ENCODE measurements at regions not wholly inside any gene's neighbourhood (a gene's known extent, or its start where the extent isn't known, plus 50 kb on each side); places are given as distances from the start of the nearest gene placed in this dataset.

DNA sequence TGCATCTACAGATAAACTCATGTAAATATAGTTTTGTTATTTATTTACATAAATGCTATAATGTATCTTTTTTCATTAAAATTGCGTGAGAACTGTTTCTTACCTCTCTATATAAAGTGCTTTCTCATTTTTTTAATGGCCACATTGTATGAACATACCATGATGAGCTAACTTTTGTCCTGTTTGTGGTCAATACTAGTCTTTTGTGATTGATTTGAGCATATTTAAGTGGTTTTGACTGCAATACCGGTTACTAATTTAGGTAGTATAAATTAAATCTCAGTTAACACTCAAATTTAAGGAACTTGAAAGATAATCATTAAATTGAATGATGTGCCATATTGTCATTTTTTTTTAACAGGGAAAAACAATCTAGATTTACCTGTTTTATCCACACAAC is 108.2 kb downstream of the HAUS1 start:
- Histone ChIP-seq H3K27me3 (no peaks in the 10 kb centered on the region), H3K27ac (no peak overlapping the region), H3K9me3 (no peaks in the 10 kb centered on the region), H3K4me1 (peaks cover 0 to 4% (median 0%) of the 10 kb centered on the region in 4 donors), H3K4me3 (no peak overlapping the region), H3K36me3 (peaks cover 8 to 17% (median 13%) of the 10 kb centered on the region in 3 donors)
- intact Hi-C loops (cut with DNase I; ENCODE audit: low total_unique reads) = no loop called here
- DNase-seq = no peak
- TF ChIP-seq CTCF (IDR thresholded peaks at IDR 0.05) = no peak

DNA sequence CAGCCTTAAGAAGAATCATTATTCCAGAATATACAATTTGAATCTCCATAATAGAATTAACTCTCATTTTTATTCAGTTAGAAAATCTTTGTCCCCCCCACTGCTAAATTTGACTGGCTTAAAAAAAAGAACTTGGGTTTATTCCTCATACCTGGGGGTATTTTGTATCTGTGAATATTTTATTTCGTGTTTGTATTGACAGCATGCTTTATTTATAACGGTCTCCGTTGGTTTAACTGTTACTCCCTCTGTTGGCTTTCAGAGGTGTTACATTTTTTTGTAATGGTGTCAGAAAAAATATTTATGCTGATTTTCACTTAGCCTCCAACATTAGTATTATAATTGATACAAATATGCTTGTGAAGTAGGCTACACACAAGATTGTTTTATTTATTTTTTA is 109.1 kb downstream of the HAUS1 start:
- Histone ChIP-seq H3K36me3 (peaks cover 8 to 22% (median 13%) of the 10 kb centered on the region in 3 donors), H3K9me3 (no peaks in the 10 kb centered on the region), H3K4me1 (peaks cover 0 to 4% (median 0%) of the 10 kb centered on the region in 4 donors), H3K27ac (no peak overlapping the region), H3K27me3 (no peaks in the 10 kb centered on the region), H3K4me3 (no peak overlapping the region)
- no peak for DNase-seq
- intact Hi-C loops (cut with DNase I; ENCODE audit: low total_unique reads) = no loop called here
- TF ChIP-seq CTCF (IDR thresholded peaks at IDR 0.05) = peak in 1 of 2 experiments; percentile 9

- no peak for DNase-seq
- Histone ChIP-seq H3K4me3 (no peak overlapping the region), H3K27ac (no peak overlapping the region), H3K27me3 (no peaks in the 10 kb centered on the region), H3K36me3 (peaks cover 8 to 26% (median 13%) of the 10 kb centered on the region in 3 donors), H3K9me3 (no peaks in the 10 kb centered on the region), H3K4me1 (no peaks in the 10 kb centered on the region)
- intact Hi-C loops (cut with DNase I; ENCODE audit: low total_unique reads) = no loop called here
- no peak for TF ChIP-seq CTCF (IDR thresholded peaks at IDR 0.05)
Measured at GRCh38 chr18:46214435-46214834, 110.2 kb downstream of the HAUS1 start.

GRCh38 chr18:46215902-46216723 is 111.9 kb downstream of the HAUS1 start:
- no peaks in the 10 kb centered on the region for H3K27me3 ChIP-seq
- no peak for TF ChIP-seq CTCF (IDR thresholded peaks at IDR 0.05)
- intact Hi-C loops (cut with DNase I; ENCODE audit: low total_unique reads) = no loop called here
- H3K9me3 ChIP-seq = no peaks in the 10 kb centered on the region
- H3K36me3 ChIP-seq = peaks cover 8 to 26% (median 16%) of the 10 kb centered on the region in 3 donors
- no peak overlapping the region for H3K27ac ChIP-seq
- H3K4me3 ChIP-seq = no peak overlapping the region
- no peak for DNase-seq
- no peaks in the 10 kb centered on the region for H3K4me1 ChIP-seq

- TF ChIP-seq CTCF (IDR thresholded peaks at IDR 0.05) = no peak
- no peak for DNase-seq
- Histone ChIP-seq H3K36me3 (peaks cover 8 to 26% (median 16%) of the 10 kb centered on the region in 3 donors), H3K9me3 (no peaks in the 10 kb centered on the region), H3K27ac (no peak overlapping the region), H3K27me3 (no peaks in the 10 kb centered on the region), H3K4me3 (no peak overlapping the region), H3K4me1 (peaks cover 0 to 3% (median 0%) of the 10 kb centered on the region in 4 donors)
- intact Hi-C loops (cut with DNase I; ENCODE audit: low total_unique reads) = no loop called here
Measured at GRCh38 chr18:46220116-46220515, 115.9 kb downstream of the HAUS1 start.
